HG02678 (cell line): ENCODE measurements at regions not wholly inside any gene's neighbourhood (a gene's known extent, or its start where the extent isn't known, plus 50 kb on each side); places are given as distances from the start of the nearest gene placed in this dataset.

Source experiments
- ATAC-seq: cut with Tn5 transposase; IDR thresholded peaks from one replicate; pipeline ENCODE4 v1.9.1; 2021; ENCODE audit warnings: mild to moderate bottlenecking, moderate library complexity; ENCODE audit not compliant: unreplicated experiment

DNA sequence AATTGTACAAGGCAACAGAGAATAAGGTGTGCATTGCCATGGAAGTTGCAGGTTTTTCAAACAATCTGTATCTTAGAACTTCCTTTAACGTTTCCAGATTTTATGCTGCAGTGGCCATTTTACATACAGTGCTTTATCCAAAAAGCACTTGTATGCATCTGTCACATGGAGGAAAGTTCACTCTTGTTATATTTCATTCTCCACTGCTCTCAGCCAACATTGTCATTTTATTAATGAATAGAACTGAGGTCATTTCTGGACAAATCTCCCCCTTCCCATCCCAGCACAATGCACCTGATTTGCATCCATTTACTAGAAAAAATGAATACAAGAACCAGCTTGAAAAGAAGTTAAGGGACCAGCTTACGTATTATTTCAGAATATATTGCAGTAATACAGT is 342.0 kb downstream of the USP25 start:
- no peak for ATAC-seq

GRCh38 chr21:16072221-16072620 is 342.4 kb downstream of the USP25 start:
- no peak for ATAC-seq

- ATAC-seq: no peak
These were observed 343.0 kb downstream of the USP25 start for GRCh38 chr21:16072737-16073136.

DNA sequence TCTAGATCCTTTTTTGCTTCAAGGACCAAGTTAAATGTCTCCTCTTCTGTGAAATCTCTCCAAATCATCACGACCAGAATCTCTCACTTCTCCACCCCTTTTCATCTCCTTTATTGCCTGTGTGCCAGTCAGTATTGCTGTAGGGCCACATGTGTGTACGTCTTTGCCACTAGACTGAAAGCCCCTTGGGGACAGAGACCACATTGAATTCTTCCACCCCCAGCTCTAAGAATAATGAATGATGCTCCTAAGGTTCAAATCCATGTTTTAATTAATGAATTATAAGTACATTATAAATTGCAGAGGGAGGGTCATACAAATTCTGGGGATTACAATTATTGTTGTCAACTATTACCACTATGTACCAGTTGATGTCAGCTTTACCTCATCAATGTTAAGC is 343.8 kb downstream of the USP25 start:
- no peak for ATAC-seq

- ATAC-seq: no peak
These were observed 345.2 kb downstream of the USP25 start for GRCh38 chr21:16074950-16075489.

GRCh38 chr21:16075649-16076282 is 346.0 kb downstream of the USP25 start:
- no peak for ATAC-seq

GRCh38 chr21:16076465-16076864 is 346.7 kb downstream of the USP25 start:
- no peak for ATAC-seq

DNA sequence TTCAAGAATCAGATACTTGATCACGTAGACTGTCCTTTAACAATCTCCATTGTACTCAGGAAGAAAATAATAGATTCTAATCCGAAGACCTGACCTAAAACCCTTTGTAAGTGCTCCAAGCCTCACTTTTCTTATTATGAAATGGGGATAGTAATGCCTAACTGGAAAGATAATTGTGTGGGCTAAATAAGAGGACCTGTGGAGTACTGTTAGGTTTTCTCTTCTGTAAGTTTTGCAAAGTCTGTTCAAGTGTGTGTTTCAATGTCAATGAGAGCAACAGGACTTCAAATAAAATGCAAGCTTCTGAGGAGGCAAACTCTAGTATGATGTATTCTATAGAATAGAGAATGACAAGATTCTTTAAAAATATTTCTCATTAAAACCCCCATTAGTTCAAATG is 348.6 kb downstream of the USP25 start:
- ATAC-seq: no peak

DNA sequence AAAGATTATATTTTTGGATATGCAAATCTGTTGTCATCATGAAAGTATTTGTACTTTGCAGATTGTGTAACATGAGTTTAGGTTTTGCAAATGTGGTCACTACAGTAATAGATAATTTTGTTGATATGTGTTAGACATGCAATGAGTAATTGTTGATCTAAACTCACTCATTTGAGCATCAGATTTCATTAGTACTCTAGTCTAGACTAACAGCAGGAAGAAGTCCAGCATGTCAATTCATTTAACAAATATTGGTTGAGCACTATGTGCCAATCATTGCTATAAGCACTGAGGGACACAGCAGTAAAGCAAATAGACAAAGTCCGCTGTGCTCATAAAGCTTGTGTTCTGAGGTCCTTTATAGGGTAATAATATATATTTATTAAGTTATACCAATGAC is 350.0 kb downstream of the USP25 start:
- ATAC-seq: no peak

- ATAC-seq: no peak
These were observed 351.5 kb downstream of the USP25 start for GRCh38 chr21:16081304-16081703.

DNA sequence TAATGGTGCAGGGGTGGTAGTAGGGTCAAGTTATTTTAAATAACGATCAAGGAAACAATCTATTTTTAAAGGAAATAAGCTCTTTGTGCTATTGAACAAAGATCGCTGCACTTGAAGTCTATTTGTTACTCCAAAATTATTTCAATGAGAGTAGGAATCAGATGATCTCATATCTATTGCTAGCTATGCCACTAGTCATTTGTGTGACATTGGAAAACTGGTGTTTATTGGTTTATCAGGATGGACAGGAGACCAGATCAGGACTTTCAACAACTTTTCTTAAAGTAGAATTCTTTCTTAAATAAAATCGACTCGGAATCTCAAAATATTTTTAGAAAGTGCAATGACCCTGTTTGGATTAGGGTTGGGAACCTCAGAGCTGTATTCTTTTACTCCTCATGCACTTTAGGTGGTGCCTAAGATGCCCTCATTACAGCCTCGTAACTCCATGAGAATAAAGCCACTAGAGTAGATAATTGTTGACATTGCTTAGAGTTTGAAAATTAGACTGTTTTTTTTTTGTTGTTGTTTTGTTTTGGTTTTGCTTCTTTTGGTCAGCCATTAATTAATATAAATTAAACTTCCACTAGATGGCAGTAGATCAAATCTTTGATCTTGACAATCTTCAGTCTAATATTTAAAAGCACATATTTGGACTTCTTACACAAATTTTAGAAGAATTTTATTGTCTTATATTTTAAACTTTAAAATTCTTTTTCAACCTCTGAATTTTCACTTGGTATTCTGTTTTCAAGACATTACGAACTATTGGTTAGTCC is 352.4 kb downstream of the USP25 start:
- ATAC-seq: no peak

DNA sequence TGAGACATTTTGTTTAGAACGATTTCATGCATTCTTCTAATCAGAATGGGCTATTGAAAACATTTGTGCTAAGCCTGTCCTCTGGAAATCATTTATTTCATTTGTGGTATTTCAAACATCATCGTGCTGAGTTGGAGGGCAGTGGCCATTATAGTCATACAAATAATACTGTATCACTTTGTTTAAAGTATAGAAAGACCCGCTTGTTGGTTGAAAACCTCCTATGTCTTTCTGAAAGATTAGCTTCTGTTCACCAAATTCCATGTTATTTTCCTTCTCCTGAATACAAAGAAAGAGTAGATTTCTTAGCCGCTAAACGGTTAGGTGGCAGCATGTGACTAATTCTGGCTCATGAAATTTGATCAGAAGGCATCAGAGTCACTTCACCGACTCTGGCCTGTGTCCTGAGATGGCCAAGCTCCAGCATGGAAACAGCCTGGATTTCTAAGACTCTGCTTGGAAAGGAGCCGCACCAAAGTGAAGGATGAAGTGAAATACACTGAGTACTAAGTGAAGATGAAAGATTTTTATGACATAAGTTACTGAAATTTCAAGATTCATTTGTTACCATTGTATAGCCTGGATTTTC is 355.1 kb downstream of the USP25 start:
- no peak for ATAC-seq

DNA sequence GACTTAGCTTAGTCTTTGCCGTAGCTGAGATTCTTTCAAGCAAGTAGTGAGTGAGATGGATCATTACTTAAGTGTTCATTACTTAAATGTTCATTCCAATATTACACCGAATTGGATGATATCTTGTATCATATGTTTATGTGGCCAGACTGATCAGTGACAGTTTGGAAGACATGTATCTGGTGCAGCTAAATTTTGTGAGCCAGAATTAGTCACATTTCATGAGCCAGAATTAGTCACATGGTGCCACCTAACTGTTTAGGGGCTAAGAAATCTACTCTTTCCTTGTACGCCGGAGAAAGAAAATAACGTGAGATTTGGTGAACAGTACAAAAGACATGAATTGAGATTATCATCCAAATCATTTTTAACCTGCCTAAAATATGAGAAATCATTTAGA is 355.6 kb downstream of the USP25 start:
- ATAC-seq: no peak

- ATAC-seq: no peak
These were observed 356.3 kb downstream of the USP25 start for GRCh38 chr21:16086121-16086520.

DNA sequence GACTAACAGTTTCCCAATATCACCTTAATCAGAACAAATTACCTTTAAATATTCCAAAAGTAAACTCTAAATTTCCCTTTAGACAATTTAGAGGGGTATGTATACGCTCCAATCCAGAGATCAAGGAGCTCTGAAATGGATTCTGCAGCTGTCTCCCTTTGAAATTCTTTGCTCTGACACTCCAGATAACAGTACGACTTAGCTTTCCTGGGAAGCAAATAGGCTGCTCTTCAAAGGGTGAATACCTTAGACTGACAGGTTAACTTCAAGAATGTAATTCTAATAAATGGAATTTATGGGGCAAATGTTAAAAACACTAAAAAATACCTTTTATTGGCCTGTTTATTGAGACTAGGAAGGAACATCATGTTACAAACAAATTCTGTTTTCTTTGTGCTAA is 357.2 kb downstream of the USP25 start:
- no peak for ATAC-seq

DNA sequence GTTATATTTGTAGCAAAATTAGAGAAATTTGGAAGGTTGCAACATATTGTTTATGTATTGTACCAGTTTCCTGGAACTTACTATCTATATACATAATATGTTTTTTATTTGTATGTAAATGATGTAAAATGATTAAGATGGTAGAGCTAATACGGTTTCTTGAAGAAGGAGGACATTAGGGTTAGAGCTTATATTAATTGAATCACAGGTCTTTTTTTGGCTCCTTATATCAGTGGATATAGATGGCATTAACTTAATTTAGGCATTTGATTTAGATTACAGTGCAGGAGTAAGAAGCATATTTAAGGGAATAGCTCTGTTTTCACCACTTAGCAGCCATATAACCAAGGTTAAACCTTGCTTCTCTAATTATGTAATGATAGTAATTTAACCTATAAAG is 357.7 kb downstream of the USP25 start:
- no peak for ATAC-seq

DNA sequence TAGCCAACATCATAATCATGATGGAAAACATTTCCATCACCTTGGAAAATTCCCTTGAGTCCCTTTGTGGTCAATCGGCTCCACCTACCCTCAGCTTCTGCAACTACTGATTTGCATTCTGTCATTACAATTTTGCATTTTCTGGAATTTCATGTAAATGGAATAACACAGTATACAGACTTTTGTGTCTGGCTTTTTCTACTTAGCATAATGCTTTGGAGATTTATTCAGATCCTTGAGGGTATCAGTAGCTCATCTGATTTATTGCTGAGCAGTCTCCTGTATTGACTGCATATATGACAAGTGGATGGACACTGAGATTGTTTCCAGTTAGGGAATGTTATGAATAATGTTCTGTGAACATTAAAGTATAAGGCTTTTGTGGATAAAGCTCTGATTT is 358.3 kb downstream of the USP25 start:
- ATAC-seq: no peak

DNA sequence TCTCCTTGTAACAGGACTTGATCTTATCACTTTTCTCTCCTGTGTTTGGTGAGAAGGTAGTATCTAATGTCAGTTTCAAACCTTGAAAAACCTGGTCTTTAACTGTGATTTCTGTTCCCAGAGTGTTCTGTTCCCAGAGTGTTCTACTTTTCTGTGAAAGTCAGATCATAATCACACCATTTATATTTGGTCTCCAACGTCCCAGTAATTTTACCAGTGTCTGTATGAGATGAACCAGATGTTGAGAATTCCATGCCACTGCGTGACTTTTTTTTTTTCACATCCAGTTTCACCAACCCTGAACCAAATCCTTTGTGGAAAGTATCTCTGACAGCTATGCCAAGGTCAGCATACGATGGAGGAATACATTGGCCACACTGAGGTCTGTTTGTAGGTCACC is 365.2 kb downstream of the USP25 start:
- no peak for ATAC-seq

GRCh38 chr21:16096988-16097387 is 367.2 kb downstream of the USP25 start:
- ATAC-seq: no peak

GRCh38 chr21:16102113-16102512 is 372.3 kb downstream of the USP25 start:
- ATAC-seq: no peak

DNA sequence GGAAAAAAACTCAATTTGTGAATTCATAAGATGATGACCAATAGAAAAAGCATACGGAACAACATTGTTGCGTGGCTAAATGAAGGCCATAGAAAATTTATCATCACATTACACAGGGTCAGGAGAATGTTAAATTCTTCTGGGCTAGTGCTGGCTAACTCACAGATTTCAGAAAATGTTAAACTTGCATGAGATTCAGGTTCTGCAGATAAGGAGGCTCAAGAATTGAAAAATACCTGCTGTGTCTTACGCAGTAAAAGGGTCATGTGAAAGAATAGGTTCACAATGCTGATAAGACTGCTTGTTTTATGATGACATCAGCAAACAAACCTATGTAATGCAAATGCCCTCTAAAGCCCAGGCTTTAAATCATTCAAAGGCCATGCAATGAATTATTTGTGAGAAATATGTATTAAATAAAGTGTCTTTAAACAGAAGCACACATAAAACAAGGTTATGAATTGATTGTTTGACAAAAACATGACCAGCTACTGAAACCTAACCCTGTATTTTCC is 378.8 kb downstream of the USP25 start:
- no peak for ATAC-seq
